HG03280 (cell line): ENCODE measurements at regions not wholly inside any gene's neighbourhood (a gene's known extent, or its start where the extent isn't known, plus 50 kb on each side); places are given as distances from the start of the nearest gene placed in this dataset.
"Not testable (repeated sequence)": the region's sequence is repeated elsewhere in the genome, so short reads cannot be mapped to it uniquely, and the experiment has no call there.

Experiments
- ATAC-seq: cut with Tn5 transposase; IDR thresholded peaks from one replicate; pipeline ENCODE4 v1.9.1; 2021; ENCODE audit warnings: mild to moderate bottlenecking, moderate library complexity; ENCODE audit not compliant: unreplicated experiment

DNA sequence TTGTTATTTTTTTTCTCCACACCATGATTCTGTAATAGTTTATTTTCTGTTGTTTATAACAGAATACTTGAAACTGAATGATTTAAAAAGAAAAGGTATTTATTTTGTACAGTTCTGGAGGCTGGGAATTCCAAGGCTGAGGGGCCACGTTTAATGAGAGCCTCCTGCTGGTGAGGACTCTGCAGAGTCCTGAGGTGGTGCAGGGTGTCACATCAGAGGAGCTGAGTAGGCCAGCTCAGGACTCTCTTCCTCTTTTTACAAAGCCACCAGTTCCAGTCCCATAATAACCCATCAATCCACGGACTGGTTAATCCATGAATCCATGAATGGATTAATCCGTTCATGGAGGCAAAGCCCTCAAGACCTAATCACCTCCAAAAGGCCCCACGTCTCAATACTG, 71.6 kb downstream of the TFAP2A start:
- no peak for ATAC-seq

DNA sequence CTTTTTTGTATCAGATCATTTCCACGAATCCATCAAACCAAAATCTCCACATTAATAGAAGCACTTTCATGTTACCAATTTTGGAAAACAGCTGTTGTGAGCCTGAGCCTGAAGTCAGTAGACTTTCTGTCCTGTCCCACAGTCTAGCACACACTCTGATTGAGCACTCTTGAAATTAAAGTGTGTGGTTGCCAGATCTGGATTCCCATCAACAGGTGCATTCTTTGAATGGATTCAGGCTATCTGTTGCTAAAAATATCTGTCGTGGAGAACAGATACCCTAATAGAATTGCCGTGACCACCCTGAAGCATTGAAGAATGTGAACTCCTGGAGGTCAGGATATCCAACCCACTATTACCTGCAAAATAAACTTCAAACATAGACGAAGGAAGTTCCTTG, 73.3 kb downstream of the TFAP2A start:
- no peak for ATAC-seq

DNA sequence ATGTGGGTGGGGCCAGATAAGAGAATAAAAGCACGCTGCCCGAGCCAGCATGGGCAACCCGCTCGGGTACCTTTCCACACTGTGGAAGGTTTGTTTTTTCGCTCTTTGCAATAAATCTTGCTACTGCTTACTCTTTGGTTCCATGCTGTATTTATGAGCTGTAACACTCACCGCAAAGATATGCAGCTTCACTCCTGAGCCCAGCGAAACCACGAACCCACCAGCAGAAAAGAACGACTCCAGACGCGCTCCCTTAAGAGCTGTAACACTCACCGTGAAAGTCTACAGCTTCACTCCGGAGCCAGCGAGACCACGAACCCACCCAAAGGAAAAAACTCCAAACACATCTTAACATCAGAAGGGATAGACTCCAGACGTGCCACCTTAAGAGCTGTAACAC, 76.7 kb downstream of the TFAP2A start:
- no peak for ATAC-seq

- ATAC-seq = not testable (repeated sequence)
These were observed 77.5 kb downstream of the TFAP2A start for GRCh38 chr6:10337376-10337775.

GRCh38 chr6:10332111-10332510, 82.8 kb downstream of the TFAP2A start:
- ATAC-seq = no peak

DNA sequence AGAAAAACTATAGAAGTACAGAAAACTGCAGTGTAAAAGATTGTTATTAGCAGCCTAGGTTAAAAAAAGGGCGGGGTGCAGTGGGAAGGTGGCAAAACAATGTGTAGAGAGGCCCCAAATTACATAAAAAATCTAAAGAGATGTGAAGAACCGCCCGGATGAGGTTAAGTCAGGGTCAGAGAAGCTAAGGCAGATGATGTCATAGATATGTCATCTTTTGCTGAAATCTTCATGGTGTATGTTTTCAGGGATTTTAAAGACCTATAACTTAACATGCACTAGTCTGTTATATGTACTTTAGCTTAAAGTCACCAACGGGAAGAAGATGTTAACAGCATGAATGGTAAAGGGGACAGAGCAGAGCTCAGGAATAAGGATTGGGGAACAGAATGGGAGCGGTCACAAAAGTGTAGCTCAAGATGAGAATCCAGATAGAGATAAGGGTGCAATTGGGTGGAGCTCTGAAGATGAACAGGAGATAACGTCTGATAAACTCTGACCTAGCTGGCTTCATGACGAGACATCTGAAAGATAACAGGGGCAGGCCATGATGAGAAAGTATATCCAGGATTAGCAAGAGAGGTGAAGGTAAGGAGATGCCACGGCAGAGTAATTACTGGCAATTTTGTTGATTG, 83.4 kb downstream of the TFAP2A start:
- no peak for ATAC-seq

- ATAC-seq = no peak
These were observed 84.4 kb downstream of the TFAP2A start for GRCh38 chr6:10330515-10330914.

- ATAC-seq = no peak
These were observed 91.9 kb downstream of the TFAP2A start for GRCh38 chr6:10323018-10323417.

- ATAC-seq = no peak
These were observed 94.6 kb downstream of the TFAP2A start for GRCh38 chr6:10320291-10320690.

- ATAC-seq = no peak
These were observed 98.5 kb downstream of the TFAP2A start for GRCh38 chr6:10316373-10316721.

- no peak for ATAC-seq
These were observed 99.1 kb downstream of the TFAP2A start for GRCh38 chr6:10315658-10316372.

- ATAC-seq = no peak
These were observed 99.8 kb downstream of the TFAP2A start for GRCh38 chr6:10315034-10315433.

DNA sequence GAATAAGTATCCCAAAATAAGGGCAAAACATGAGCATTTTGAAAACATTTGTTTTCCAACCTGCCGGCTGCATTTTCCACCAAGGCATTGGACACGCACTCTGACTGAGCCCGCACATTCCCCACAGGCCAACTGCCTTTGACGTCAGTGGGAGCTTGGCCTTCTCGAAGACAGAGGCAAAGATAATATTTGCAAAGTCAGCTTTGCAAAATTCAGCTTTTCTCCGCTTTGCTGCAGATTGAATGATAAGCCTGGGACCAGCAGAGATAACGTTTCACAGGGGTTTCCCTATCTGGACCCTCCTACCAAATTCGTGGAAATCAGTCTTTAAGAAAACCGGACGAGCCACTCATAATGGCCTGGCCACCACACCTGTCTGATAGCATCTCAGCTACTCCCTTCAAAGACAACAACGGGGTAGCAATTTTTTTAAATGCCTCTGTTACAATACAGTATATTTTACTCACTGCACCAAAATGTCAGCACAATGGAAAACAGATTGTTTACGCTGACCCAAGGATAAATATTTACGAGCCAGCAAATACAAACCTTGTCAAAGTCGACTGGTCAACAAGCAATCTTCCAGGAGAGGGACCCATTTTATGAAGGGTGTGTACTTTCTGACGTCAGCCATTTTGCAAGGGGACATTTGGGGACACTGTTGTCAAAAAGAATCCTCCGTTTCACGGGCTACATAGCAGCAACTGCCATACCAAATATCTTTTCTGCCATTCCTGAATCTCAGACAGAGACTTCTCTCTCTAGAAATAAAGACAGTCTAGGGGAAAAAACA, 100.5 kb downstream of the TFAP2A start:
- no peak for ATAC-seq

- no peak for ATAC-seq
These were observed 101.1 kb downstream of the TFAP2A start for GRCh38 chr6:10313799-10314162.

DNA sequence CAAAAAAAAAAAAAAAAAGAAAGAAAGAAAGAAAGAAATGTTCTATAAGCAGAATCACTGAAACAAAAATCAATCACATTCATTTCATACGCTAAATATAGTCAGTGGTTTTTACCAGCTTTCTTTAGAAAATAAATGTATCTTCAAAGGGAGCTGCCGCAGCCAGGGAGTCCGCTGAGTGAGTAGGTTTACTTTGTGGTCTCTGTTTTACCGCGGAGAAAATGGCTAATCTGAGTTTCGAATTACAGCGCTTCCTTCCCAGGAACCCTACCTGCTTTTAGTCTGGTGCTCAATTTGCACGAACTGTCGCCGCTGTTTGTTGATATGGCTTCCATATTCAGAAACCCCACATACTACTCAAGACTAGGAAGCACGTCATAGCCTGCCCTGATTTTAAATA, 102.4 kb downstream of the TFAP2A start:
- no peak for ATAC-seq

GRCh38 chr6:10311546-10312405, 103.1 kb downstream of the TFAP2A start:
- ATAC-seq = not testable (repeated sequence)

DNA sequence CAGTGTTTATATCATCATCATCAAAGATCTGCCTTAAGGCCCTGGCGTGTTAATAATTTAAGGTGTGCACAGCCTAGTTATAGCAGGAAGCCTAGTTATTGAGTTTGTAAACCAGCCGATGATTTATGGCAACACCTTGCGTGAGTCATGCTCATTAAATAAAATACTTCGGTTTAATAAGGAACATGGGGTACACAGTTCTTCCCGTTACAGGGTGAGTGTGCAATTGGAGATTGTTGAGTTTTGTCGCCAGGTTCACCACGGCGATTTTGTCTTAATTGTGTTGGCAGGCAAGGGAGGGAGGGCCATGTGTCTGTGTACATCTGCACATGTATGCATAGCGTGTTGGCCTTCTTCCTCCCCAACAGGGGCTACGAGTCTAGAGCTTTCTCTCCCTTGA, 104.0 kb downstream of the TFAP2A start:
- no peak for ATAC-seq

DNA sequence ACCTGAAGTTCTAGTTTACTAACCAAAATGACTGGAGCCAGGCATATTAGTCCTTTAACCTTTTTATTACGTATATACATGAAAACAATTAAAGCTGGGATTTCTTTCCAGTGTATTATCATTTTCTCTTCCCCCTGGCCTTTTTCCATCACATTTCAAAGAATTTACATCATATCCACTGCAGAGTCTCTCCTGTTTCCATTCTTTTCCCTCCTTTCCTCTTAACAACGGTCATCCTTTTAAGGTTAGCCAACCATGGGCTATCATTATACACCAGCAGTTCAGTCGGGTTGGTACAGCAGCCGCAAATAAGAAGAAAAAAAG, 104.6 kb downstream of the TFAP2A start:
- no peak for ATAC-seq

- ATAC-seq = no peak
These were observed 105.2 kb downstream of the TFAP2A start for GRCh38 chr6:10309457-10310329.

GRCh38 chr6:10307476-10307875, 107.4 kb downstream of the TFAP2A start:
- ATAC-seq = no peak
